ENCODE measurements at regions not wholly inside any gene's neighbourhood (a gene's known extent, or its start where the extent isn't known, plus 50 kb on each side); places are given as distances from the start of the nearest gene placed in this dataset.
"Not testable (repeated sequence)": the region's sequence is repeated elsewhere in the genome, so short reads cannot be mapped to it uniquely, and the experiment has no call there.

GRCh38 chr4:138614398-138615142 is 372.4 kb upstream of the SLC7A11 start:
- no peak for DNase-seq

DNA sequence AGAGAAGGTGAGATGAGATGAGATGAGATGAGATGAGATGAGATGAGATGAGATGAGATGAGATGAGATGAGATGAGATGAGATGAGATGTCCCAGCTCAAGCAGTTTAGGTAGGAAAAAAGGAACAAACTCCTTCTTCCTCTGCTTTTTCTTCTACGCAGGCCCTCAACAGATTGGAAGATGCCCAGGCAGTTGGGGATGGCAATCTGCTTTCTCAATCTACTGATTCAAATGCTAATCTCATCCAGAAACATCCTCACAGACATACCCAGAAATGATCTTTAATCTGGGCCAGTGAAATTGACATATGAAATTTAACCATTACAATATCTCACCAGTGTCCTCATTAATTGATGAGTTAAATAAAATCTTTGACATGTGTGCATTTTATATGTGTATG is 370.3 kb upstream of the SLC7A11 start:
- DNase-seq, result no peak

DNA sequence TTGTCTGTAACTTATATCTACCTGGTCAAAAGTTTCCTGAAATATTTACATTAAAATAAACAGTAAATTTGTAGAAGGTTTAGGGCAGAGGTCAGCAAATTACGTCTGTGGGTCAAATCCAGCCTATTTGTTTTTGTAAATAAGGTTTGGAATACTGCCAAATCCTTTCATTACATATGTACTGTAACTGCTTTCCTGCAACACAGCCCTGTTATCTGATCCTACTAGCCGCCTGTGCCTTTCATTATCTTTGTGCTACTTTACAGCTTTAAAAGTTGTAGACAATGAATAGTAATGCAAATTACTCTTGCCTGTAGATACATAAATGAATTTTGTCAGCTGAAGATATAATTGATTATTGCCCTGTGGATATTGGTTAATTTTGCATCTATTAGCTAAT is 369.6 kb upstream of the SLC7A11 start:
- no peak for DNase-seq

DNA sequence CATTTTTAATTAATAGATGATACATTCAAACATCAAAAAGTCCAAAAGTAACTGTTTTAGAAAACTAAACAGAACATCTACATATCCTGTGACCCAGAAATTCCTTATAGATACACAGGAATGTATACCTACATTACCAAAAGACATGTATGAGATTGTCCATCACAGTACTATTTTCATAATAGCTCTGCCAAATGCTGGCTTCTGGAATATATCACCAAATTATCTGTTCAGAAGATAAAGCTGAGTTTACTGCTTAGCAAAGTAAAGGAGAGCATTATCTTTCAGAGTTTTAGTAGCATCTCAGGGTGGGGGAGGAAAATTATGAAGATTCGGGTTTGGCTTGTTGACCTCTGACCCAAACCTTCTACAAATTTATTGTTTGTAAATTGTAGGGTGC is 368.9 kb upstream of the SLC7A11 start:
- no peak for DNase-seq

GRCh38 chr4:138609943-138610350 is 367.8 kb upstream of the SLC7A11 start:
- DNase-seq, result peak; percentile 38

DNA sequence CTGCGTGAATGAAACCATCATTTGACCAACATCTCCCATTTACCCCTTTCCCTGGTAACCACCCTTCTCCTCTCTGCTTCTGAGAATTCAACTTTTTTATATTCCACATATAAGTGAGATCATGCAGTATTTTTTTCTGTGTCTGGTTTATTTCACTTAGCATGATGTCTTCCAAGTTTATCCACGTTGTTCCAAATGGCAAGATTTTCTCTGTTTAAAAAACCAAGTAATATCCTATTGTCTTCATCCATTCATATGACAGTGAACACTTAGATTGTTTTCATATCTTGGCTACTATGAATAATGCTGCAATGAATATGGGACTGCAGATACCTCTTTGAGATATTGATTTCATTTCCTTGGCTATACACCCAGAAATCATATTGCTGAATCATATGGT is 362.4 kb upstream of the SLC7A11 start:
- DNase-seq, result no peak

DNA sequence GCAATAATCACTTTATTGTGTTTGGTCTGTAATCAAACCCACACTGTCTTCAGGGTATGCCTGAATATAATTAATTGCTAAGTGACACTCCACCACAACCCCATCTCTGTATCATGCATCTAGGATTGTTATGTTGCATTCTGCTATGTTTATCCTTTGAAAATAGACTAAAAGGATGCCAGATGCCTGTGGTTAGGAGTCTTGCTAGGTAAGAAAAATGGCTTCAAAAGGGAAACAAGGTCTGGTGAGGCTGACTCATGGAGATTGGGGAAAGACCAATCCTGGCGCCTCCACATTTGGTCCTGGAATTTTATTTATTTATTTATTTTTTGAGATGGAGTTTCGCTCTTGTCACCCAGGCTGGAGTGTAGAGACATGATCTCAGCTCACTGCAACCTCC is 360.5 kb upstream of the SLC7A11 start:
- no peak for DNase-seq

GRCh38 chr4:138599965-138600364 is 357.8 kb upstream of the SLC7A11 start:
- no peak for DNase-seq

DNA sequence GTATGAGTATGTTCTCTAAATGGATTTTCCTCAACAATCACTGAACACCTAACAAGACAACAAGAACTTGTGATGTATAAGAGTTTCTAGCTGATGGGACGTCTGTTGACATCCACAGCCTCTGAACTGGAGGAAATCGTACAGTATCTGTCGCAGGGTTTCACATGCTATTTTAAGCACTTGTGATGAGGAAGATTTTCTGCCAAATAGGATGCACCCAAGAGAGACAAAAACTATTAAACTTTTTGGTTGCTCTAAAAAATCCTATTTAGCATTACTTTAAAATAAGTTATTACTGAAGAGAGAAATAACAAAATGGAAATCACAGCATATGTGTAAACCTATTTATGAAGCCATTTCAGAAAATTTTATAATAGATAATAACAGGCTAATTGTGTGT is 356.1 kb upstream of the SLC7A11 start:
- peak; percentile 53 for DNase-seq

- peak; percentile 76 for DNase-seq
These were observed 354.7 kb upstream of the SLC7A11 start for GRCh38 chr4:138596896-138597295.

DNA sequence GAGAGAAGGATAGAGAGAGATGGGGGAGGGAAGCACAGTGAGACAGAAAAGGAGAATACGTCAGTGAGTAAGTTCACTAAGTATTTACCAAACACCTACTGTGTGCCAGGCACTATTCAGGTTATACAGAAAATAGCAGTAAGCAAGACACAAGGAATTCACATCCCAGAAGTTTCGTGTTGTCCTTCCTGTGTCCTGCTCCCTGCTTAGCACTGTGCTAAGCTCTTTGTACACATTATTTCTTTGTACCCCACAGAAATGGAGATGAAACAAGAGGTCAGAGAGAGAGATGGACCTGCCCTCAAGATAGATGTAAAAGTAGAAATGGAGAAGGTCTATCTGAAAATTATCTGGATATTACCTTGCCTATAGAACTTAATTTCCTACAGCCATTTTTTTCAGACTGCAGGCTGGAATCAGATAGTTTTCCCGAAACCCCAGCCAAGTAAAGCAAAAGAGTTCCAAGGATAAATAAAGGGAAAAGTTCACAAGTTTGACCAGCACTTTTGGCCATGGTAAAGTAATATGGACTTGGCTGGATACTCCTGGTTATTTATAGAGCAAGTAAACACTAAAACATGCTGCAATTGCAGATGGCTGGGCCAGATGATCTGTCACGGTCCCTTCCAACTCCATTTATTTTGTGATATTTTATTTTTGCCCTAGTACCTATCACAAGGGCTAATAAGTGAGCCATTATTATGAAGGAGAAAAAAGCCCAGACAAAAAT is 353.7 kb upstream of the SLC7A11 start:
- peak; percentile 91 for DNase-seq

DNA sequence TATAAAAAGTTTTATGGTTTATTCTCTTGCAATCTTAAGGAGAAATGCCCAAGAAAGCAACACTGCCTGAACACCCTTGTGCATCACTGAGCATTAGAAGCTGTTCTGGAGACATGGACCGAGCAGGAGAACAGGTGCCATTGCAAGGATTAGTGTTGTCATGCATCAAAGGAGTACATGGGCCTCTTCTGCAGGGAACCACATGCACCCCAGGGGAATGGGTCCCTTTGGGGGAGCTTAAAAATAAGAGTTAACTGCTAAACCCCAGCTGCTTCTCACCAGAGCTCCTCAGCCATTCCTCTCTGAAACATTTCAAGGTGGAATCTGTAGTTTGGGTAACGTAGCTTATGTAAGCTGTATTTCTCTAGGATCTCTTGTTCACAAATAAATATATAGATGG is 353.0 kb upstream of the SLC7A11 start:
- DNase-seq, result no peak

- no peak for DNase-seq
These were observed 350.6 kb upstream of the SLC7A11 start for GRCh38 chr4:138592796-138593195.

DNA sequence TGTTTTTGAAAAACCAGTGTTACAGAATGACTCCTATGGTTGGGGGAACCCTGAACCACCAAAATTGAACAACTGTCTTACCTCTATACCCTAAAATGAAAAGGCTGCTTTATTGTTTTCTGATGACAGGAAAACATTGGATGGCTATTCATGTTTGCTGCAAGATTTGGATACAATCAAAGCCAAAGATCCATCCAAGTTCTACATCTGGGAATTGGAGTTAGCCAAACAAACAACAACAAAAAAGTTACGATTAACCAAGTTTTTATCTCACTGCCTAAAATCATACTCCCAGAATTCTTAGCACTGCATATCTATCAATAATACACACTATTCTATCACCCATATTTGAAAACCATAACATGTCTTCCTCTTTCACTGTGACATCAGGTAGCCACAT is 349.7 kb upstream of the SLC7A11 start:
- no peak for DNase-seq

DNA sequence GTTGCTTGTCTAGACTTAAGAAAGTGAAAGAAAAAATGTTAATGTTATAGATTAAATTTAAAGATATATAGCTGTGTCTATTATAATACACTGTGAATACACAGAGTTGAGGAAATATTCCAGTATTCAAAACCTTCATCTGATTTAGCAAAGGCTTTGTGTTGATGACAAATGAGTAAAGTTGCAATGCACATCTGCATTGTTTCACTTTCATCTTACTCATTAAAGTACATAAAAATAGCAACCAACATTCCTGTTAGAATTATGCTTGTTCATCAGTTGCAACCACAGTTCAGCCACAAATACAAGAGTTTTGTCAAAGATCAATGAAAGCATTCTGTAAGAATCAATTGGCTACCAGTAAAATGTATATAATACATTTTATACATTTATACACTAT is 346.4 kb upstream of the SLC7A11 start:
- DNase-seq, result no peak

DNA sequence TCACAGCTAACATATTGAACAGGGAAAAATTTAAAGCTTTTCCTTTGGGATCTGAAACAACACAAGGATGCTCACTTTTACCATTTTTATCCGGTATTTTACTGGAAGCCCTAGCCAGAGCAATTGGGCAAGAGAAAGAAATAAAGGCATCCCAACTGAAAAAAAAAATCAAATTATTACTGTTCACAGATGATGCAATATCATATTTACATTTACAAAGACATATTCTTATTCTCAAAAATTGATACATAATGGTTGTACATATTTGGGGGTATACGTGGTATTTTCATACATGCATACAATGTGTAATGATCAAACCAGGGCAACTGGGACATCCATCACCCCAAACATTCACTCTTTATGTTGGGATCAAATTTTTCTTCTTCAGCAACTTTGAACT is 337.0 kb upstream of the SLC7A11 start:
- no peak for DNase-seq

- DNase-seq, result not testable (repeated sequence)
These were observed 335.7 kb upstream of the SLC7A11 start for GRCh38 chr4:138577826-138578225.

DNA sequence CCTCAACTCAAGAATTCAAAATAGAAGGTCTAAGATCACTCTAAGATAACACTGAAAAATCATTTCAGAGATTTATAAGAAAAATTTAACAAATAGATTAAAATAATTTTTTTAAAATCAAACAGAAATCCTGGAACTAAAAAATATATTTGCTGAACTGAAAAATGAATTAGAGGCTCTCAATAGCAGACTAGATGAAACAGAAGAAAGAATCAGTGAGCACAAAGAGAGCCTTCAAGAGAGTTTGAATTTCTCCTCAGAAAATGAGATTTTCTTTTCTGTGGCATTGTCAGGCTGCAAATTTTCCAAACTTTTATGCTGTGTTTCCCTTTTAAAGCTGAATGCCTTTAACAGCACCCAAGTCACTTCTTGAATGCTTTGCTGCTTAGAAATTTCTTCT is 335.0 kb upstream of the SLC7A11 start:
- DNase-seq, result no peak

- DNase-seq, result no peak
These were observed 334.5 kb upstream of the SLC7A11 start for GRCh38 chr4:138576684-138577083.

DNA sequence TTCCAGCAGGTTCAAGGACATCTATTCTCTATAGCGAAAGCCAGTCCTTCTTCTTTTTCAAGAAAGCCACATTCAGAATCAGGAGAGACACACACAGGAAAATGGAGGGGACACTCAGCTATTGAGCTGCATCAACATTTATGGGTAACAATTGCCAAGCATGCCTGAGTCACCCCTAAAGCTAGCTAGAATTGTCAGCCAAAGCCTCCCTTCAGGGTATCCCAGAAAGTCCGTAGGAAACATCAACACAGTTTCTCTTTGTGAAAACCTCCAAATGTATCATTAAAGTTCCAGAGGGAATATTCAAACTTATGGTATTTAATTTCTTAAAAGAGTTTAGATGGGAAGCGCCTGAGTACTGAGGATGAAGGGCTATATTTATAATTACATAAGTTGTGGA is 331.1 kb upstream of the SLC7A11 start:
- peak; percentile 38 for DNase-seq

DNA sequence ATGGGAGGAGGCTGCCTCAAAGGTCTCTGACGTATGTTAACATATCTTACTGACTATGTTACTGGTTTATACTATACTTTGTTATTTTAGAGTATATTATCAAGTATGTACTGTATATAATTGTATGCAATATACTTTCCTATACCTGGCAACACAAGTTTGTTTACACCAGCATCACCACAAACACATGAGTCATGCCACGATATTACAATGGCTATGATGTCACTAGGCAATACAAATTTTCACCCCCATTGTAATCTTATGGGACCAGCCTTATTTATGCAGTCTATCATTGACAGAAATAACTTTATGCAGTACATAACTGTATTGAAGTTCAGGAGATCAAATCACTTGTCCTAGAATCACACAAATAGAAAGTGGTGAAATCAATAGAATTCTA is 329.9 kb upstream of the SLC7A11 start:
- DNase-seq, result no peak

- DNase-seq, result no peak
These were observed 325.5 kb upstream of the SLC7A11 start for GRCh38 chr4:138567696-138568095.

DNA sequence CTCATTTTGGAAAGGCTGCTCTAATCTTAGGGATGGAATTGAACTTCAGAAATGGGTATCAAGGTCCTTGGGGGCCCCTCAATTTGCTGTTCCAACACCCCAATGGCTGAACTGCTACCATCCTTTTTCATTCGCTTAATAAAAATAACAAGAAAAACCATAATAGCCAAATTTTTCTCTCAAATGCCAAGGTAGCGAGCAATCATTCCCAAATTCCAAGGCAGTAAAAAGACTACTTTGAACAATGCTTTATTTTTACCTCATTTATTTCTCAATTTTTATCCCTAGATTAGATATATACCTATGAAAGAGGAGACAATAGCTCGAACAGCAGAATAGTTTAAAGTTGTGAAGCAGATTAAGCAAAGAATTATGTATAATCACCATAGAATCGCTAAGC is 323.4 kb upstream of the SLC7A11 start:
- no peak for DNase-seq

GRCh38 chr4:138562544-138562991 is 320.4 kb upstream of the SLC7A11 start:
- DNase-seq, result peak; percentile 56
